ENCODE measurements at regions not wholly inside any gene's neighbourhood (a gene's known extent, or its start where the extent isn't known, plus 50 kb on each side); places are given as distances from the start of the nearest gene placed in this dataset.
A peak's percentile ranks its signal among the peaks of the same experiment; 100 is the strongest.

DNA sequence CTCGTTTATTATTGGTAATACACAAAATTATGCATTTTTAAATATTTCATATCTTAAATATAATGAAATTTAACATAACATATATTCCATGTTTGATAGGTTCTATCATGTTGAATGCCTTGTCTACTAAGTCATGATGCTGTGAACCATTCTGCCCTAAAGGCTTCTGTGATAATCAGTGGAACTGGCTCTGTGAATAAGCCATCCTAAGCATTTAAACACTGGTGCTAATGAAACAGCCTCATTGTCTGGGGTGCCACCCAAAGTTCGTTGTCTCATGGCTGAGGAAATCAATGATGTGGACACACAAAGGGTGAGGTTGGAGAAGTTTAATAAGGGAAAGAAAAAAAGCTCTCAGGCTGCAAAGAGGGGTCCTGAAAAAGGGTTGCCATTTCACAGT, 264.7 kb upstream of the ZRANB2 start:
- ChIA-PET POLR2A (ENCODE audit: unreplicated experiment) (no interaction called here), CTCF (no interaction called here)
- Histone ChIP-seq H2AFZ (no peak overlapping the region), H3K27me3 (ENCODE audit: insufficient read depth, low read depth) (no peaks in the 10 kb centered on the region), H3K79me2 (ENCODE audit: low read depth) (no peaks in the 10 kb centered on the region), H3K9me3 (ENCODE audit: insufficient read depth, low read depth) (no peaks in the 10 kb centered on the region; the same call in 1 of the 2 replicates), H3K4me3 (no peak overlapping the region), H3F3A (ENCODE audit: insufficient read depth, low read depth) (no peaks in the 10 kb centered on the region), H4K20me1 (ENCODE audit: insufficient read depth) (no peaks in the 10 kb centered on the region), H3K4me2 (no peak overlapping the region), H3K4me1 (replicated peaks; ENCODE audit: insufficient read depth) (no peaks in the 10 kb centered on the region), H3K27ac (no peak overlapping the region), H3K36me3 (ENCODE audit: low read depth) (no peaks in the 10 kb centered on the region), H3K9me2 (ENCODE audit: insufficient read depth) (no peaks in the 10 kb centered on the region)
- DNase-seq = no peak
- TF ChIP-seq EZH2 (IDR thresholded peaks at IDR 0.05; ENCODE audit: low read depth) = no peak
- TF ChIP-seq, protein P1, sequence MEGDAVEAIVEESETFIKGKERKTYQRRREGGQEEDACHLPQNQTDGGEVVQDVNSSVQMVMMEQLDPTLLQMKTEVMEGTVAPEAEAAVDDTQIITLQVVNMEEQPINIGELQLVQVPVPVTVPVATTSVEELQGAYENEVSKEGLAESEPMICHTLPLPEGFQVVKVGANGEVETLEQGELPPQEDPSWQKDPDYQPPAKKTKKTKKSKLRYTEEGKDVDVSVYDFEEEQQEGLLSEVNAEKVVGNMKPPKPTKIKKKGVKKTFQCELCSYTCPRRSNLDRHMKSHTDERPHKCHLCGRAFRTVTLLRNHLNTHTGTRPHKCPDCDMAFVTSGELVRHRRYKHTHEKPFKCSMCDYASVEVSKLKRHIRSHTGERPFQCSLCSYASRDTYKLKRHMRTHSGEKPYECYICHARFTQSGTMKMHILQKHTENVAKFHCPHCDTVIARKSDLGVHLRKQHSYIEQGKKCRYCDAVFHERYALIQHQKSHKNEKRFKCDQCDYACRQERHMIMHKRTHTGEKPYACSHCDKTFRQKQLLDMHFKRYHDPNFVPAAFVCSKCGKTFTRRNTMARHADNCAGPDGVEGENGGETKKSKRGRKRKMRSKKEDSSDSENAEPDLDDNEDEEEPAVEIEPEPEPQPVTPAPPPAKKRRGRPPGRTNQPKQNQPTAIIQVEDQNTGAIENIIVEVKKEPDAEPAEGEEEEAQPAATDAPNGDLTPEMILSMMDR (conservative IDR thresholded peaks at IDR 0.05) = no peak
- intact Hi-C loops (cut with micrococcal nuclease; ENCODE audit: unreplicated experiment) = no loop called here
- BruUV-seq (replicated peaks) = no TSS peak

DNA sequence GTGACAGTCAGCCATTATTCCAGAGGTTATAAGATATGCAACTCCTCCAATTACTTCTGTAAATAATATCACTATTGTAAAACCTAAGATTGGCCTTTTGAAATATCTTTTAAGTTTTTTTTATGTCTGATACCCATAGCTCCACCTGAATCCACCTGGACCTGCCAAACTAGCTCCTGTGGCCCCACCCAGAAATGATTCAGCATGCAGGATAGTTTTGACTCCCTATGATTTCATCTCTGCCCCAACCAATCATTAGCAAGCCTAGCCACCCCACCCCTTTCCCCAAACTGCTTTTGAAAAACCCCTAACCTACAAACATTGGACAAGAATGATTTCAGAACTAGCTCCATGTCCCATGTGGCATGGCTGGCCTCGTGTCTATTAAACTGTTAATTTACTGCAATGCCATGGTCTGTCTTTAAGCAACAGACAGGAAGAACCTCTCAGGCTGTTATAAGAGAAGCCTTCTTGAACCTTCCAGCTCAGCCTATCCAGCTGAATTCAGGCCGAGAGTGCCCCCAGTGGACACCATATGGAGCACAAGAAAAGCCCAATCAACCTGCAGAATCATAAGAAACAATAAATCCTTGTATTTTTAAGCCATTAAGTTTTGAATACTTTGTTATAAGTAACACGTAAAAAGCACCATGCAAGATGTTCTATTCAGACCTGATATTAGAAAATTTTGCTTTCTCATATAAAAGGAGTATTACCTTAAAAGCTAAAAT, 263.0 kb upstream of the ZRANB2 start:
- Histone ChIP-seq H3K27ac (no peak overlapping the region), H3K9me2 (ENCODE audit: insufficient read depth) (no peaks in the 10 kb centered on the region), H3K4me1 (replicated peaks; ENCODE audit: insufficient read depth) (no peaks in the 10 kb centered on the region), H3K4me2 (no peak overlapping the region), H3K9me3 (ENCODE audit: insufficient read depth, low read depth) (peaks cover 8% of the 10 kb centered on the region), H3K4me3 (no peak overlapping the region), H3F3A (ENCODE audit: insufficient read depth, low read depth) (no peaks in the 10 kb centered on the region), H3K79me2 (ENCODE audit: low read depth) (no peaks in the 10 kb centered on the region), H4K20me1 (ENCODE audit: insufficient read depth) (no peaks in the 10 kb centered on the region), H3K36me3 (ENCODE audit: low read depth) (no peaks in the 10 kb centered on the region), H3K27me3 (ENCODE audit: insufficient read depth, low read depth) (no peaks in the 10 kb centered on the region), H2AFZ (no peak overlapping the region)
- peak in 1 of 2 experiments; percentile 3 for DNase-seq
- BruUV-seq (replicated peaks) = no TSS peak
- CTCF ChIA-PET = no interaction called here
- TF ChIP-seq, protein P1 (conservative IDR thresholded peaks at IDR 0.05) = no peak
- no peak for TF ChIP-seq EZH2 (IDR thresholded peaks at IDR 0.05; ENCODE audit: low read depth)
- intact Hi-C loops (cut with micrococcal nuclease; ENCODE audit: unreplicated experiment) = no loop called here
- POLR2A ChIA-PET (ENCODE audit: unreplicated experiment) = interaction anchor here (0.7 kb wide), 1 partner anchor 14 kb away, joined by 7 read pairs; no protein-coding TSS in a partner anchor

DNA sequence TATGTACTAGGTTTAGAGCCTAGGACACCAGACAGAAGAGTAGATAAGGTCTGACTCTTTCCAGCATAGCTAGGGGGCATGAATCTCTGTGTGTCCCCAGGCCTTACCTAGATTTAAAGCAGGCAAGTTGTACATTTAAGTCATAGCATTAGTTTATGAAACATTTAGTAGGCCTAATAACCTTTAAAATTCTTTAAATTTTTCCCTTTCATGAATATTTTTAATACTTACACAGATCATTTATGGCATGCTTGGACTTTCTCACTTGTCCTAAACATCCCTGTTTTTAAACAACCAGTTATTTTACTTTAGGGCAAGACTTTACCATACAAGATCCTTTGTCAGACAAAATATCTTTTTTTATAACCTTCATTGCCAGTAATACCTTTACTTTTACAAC, 258.4 kb upstream of the ZRANB2 start:
- Histone ChIP-seq H3K4me2 (no peak overlapping the region), H3K79me2 (ENCODE audit: low read depth) (no peaks in the 10 kb centered on the region), H3F3A (ENCODE audit: insufficient read depth, low read depth) (no peaks in the 10 kb centered on the region), H3K9me2 (ENCODE audit: insufficient read depth) (no peaks in the 10 kb centered on the region), H4K20me1 (ENCODE audit: insufficient read depth) (no peaks in the 10 kb centered on the region), H3K27me3 (ENCODE audit: insufficient read depth, low read depth) (no peaks in the 10 kb centered on the region), H3K36me3 (ENCODE audit: low read depth) (no peaks in the 10 kb centered on the region), H2AFZ (no peak overlapping the region), H3K27ac (no peak overlapping the region), H3K9me3 (ENCODE audit: insufficient read depth, low read depth) (peaks cover 12% of the 10 kb centered on the region; the same call in 1 of the 2 replicates), H3K4me1 (replicated peaks; ENCODE audit: insufficient read depth) (no peaks in the 10 kb centered on the region), H3K4me3 (no peak overlapping the region)
- TF ChIP-seq, protein P1 (conservative IDR thresholded peaks at IDR 0.05) = no peak
- TF ChIP-seq EZH2 (IDR thresholded peaks at IDR 0.05; ENCODE audit: low read depth) = no peak
- ChIA-PET POLR2A (ENCODE audit: unreplicated experiment) (no interaction called here), CTCF (no interaction called here)
- no TSS peak for BruUV-seq (replicated peaks)
- intact Hi-C loops (cut with micrococcal nuclease; ENCODE audit: unreplicated experiment) = no loop called here
- DNase-seq = no peak

Data from PC-9 (cell line).